Tibial nerve (tissue), 4 donors: ENCODE measurements at regions not wholly inside any gene's neighbourhood (a gene's known extent, or its start where the extent isn't known, plus 50 kb on each side); places are given as distances from the start of the nearest gene placed in this dataset.

ENCODE experiments used
- DNase-seq, 2 donors: peaks; one replicate each; pipeline ENCODE4 v3.0.0-alpha.2; 2019; ENCODE audit warnings: low spot score in 2 of 2
- H3K27ac ChIP-seq, 4 donors: fragments of 200-600 bp; sonication (generic) in 3 of 4; one replicate each; pipeline ENCODE4 v1.5.1; 2017 to 2019; ENCODE audit warnings: mild to moderate bottlenecking in 1 of 4
- H3K27me3 ChIP-seq, 2 donors: fragments of 200-600 bp; sonication (generic) in 1 of 2; one replicate each; pipeline versions ENCODE4 v1.5.1 to v1.6.0; 2017 to 2019
- H3K36me3 ChIP-seq, 3 donors: fragments of 200-600 bp; sonication (generic); one replicate each; pipeline ENCODE4 v1.5.1; 2018 to 2019
- H3K4me1 ChIP-seq, 4 donors: fragments of 200-600 bp; sonication (generic) in 3 of 4; one replicate each; pipeline ENCODE4 v1.5.1; 2017 to 2019
- H3K4me3 ChIP-seq, 4 donors: fragments of 200-600 bp; sonication (generic) in 3 of 4; one replicate each; pipeline ENCODE4 v1.5.1; 2017 to 2019; ENCODE audit warnings: mild to moderate bottlenecking in 1 of 4, moderate library complexity in 1 of 4
- H3K9me3 ChIP-seq, 4 donors: fragments of 200-600 bp; sonication (generic) in 3 of 4; one replicate each; pipeline ENCODE4 v1.5.1; 2017 to 2019
- EP300 ChIP-seq, 2 donors: sonication (generic); formaldehyde crosslinking; IDR thresholded peaks; one replicate each; pipeline ENCODE4 v1.6.1; 2017; ENCODE audit warnings: antibody characterized with exemption in 2 of 2, mild to moderate bottlenecking in 1 of 2
- POLR2A ChIP-seq, 2 donors: fragments of 450-650 bp; IDR thresholded peaks; one replicate each; pipeline ENCODE4 v1.6.1; 2017; ENCODE audit warnings: antibody characterized with exemption in 2 of 2, mild to moderate bottlenecking in 2 of 2, moderate library complexity in 2 of 2
- WGBS, 2 donors: methylation state at CpG; one replicate each; pipeline ENCODE4 v1.1.5; 2018; 5-methylcytosine and 5-hydroxymethylcytosine counted together
- TF ChIP-seq, protein P1 (sequence below), 5 experiments: fragments of 200-600 bp in 3 of 5; fragments of 450-650 bp in 2 of 5; sonication (generic) in 3 of 5; IDR thresholded peaks; one replicate each; pipeline ENCODE4 v1.5.1; 2016 to 2019; ENCODE audit warnings: antibody characterized with exemption in 5 of 5, mild to moderate bottlenecking in 3 of 5, moderate library complexity in 2 of 5

DNA sequence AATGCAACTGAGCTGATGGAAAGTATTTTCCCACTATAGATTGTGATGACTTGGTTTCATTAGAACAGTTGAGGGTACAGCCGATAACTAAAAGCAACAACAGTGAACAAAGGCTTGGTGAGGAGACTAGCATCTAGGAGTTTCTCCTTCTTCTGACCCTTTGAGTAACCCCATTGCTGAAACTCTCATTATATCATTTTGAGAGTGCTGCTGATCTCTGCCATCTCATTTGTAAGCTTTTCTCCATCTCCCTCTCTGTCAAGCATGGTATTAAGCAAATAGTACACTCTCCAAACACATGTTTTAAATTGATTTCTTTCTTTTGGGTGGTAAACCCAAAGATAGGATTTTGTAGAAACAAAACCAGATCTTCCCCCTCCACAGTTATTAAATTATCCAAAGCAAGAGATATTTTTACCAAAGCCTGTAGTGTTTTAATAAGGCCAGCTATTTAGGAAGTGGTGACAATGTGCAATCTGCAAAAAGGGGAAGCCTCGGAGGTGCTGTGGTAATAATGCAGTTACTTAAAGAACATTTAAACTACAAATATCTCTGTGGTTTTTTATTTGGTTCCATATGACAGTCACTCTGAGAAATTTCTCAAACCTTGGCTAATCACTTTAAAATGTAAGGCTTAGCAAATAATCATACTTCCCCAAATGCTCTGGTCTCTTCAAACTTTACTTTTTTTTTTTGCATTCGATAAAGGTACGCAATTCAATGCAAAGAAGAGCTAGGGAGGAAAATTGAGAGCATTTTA lies 287.5 kb downstream of the HLX start:
- no peaks in the 10 kb centered on the region for H3K36me3 ChIP-seq
- peak in 1 of 2 donors; percentile 22 for DNase-seq
- no peak overlapping the region for H3K27ac ChIP-seq
- TF ChIP-seq, protein P1, sequence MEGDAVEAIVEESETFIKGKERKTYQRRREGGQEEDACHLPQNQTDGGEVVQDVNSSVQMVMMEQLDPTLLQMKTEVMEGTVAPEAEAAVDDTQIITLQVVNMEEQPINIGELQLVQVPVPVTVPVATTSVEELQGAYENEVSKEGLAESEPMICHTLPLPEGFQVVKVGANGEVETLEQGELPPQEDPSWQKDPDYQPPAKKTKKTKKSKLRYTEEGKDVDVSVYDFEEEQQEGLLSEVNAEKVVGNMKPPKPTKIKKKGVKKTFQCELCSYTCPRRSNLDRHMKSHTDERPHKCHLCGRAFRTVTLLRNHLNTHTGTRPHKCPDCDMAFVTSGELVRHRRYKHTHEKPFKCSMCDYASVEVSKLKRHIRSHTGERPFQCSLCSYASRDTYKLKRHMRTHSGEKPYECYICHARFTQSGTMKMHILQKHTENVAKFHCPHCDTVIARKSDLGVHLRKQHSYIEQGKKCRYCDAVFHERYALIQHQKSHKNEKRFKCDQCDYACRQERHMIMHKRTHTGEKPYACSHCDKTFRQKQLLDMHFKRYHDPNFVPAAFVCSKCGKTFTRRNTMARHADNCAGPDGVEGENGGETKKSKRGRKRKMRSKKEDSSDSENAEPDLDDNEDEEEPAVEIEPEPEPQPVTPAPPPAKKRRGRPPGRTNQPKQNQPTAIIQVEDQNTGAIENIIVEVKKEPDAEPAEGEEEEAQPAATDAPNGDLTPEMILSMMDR (IDR thresholded peaks at IDR 0.05), result no peak
- peak; percentile 26 to 74 for TF ChIP-seq EP300 (IDR thresholded peaks at IDR 0.05)
- WGBS, 2 donors, result 80% methylated on average over 4 of the region's 4 CpGs
- H3K9me3 ChIP-seq, result peaks cover 0 to 7% (median 0%) of the 10 kb centered on the region in 4 donors
- no peak overlapping the region for H3K4me3 ChIP-seq
- no peaks in the 10 kb centered on the region for H3K27me3 ChIP-seq
- peaks cover 0 to 4% (median under 1%) of the 10 kb centered on the region in 4 donors for H3K4me1 ChIP-seq

DNA sequence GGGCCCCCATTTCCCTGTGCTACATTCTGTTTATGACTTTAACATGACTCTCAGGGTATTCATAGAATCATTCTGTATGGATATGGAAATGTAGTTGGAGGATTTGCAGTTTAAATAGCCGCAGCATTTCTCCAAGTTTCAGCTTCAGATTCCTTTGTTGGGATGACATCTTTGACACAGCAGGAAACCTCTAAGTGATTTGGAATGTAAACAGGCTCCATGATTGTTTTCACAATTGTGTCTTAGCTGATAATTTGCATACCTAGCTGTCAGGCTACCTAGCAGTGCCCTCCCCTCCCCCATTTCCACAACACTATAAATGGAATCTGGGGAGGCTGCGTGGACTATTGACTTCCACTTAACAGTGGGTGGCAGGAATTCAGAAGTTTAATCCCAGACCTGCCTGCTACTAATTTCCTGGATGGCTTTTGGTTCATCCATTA lies 290.2 kb downstream of the HLX start:
- WGBS, 2 donors, result 50 to 54% methylated on average over 2 of the region's 2 CpGs
- Histone ChIP-seq H3K27ac (no peak overlapping the region), H3K9me3 (peaks cover 0 to 8% (median 0%) of the 10 kb centered on the region in 4 donors), H3K27me3 (no peaks in the 10 kb centered on the region), H3K4me1 (no peaks in the 10 kb centered on the region), H3K4me3 (no peak overlapping the region), H3K36me3 (no peaks in the 10 kb centered on the region)
- TF ChIP-seq, protein P1 (IDR thresholded peaks at IDR 0.05), result no peak
- TF ChIP-seq EP300 (IDR thresholded peaks at IDR 0.05) (no peak), POLR2A (IDR thresholded peaks at IDR 0.05) (no peak)
- no peak for DNase-seq

DNA sequence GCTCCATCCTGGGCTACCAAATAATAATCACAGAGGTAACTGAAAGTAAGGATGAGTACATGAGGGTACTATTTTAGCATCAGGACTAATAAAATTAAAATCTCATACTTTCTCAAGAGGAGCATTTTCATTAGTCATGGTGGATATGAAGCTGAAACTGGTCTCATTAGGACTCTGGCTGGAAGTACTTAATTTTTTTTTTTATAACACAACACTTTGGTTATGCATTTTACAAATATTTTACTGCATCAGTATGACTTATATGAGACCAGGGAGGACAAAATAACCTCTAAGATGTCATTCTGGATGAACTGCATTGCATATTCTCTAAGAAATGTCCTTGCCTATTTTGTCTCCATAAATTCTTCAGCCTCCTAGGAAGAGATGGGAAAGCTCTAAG lies 290.9 kb downstream of the HLX start:
- no peaks in the 10 kb centered on the region for H3K27me3 ChIP-seq
- no peaks in the 10 kb centered on the region for H3K36me3 ChIP-seq
- H3K27ac ChIP-seq, result no peak overlapping the region
- no peak for DNase-seq
- H3K9me3 ChIP-seq, result peaks cover 0 to 8% (median 0%) of the 10 kb centered on the region in 4 donors
- no peaks in the 10 kb centered on the region for H3K4me1 ChIP-seq
- H3K4me3 ChIP-seq, result no peak overlapping the region
- no peak for TF ChIP-seq POLR2A (IDR thresholded peaks at IDR 0.05)
- TF ChIP-seq, protein P1 (IDR thresholded peaks at IDR 0.05), result no peak
- TF ChIP-seq EP300 (IDR thresholded peaks at IDR 0.05), result no peak

DNA sequence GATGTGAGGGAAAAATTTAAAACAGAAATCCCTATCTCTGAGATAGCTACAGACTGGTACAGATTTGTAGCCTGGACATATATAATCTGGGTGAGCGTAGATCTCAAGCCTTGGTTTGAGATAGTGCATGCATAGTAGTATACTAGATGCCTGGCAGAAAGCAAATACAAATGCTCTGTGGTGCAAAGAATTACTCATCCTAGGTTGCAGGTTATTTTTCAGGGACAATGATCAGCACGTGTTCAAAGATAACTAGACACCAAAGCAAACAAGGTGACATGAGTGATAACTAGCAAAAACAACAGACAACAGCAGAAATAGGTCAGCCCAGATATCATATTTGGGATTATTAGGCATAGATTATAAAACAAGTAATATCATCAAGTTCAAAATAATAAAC lies 292.5 kb downstream of the HLX start:
- peaks cover 0 to 8% (median 0%) of the 10 kb centered on the region in 4 donors for H3K9me3 ChIP-seq
- no peak overlapping the region for H3K4me3 ChIP-seq
- H3K27ac ChIP-seq, result no peak overlapping the region
- no peaks in the 10 kb centered on the region for H3K36me3 ChIP-seq
- WGBS, 2 donors, result 92 to 96% methylated on average over 2 of the region's 2 CpGs
- no peak for DNase-seq
- TF ChIP-seq EP300 (IDR thresholded peaks at IDR 0.05) (no peak), POLR2A (IDR thresholded peaks at IDR 0.05) (no peak)
- TF ChIP-seq, protein P1 (IDR thresholded peaks at IDR 0.05), result no peak
- H3K27me3 ChIP-seq, result no peaks in the 10 kb centered on the region
- H3K4me1 ChIP-seq, result no peaks in the 10 kb centered on the region

DNA sequence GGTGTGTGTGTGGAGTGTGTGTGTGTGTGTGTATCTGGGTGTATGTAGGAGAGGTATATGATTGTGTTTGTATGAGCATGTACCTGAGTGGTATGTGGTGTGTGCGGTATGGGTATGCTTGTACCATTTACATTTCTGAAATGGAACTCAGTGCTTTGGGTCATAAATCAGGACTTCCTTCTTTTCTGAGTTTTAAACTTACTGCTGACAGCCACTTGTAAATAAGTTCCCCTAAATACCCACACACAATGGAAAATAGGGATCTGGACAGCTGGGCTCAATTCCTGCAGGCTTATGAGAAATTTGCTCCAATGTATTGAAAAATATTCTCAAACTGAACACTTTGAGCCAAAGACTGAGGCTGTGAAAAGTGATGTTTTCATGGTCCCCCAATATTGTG lies 293.6 kb downstream of the HLX start:
- no peaks in the 10 kb centered on the region for H3K36me3 ChIP-seq
- H3K4me1 ChIP-seq, result no peaks in the 10 kb centered on the region
- H3K27me3 ChIP-seq, result no peaks in the 10 kb centered on the region
- H3K27ac ChIP-seq, result no peak overlapping the region
- TF ChIP-seq EP300 (IDR thresholded peaks at IDR 0.05) (no peak), POLR2A (IDR thresholded peaks at IDR 0.05) (no peak)
- TF ChIP-seq, protein P1 (IDR thresholded peaks at IDR 0.05), result no peak
- WGBS, 2 donors, result 79 to 89% methylated on average over 1 of the region's 1 CpG
- H3K9me3 ChIP-seq, result peaks cover 0 to 8% (median 0%) of the 10 kb centered on the region in 4 donors
- no peak for DNase-seq
- no peak overlapping the region for H3K4me3 ChIP-seq
